ENCODE measurements at regions not wholly inside any gene's neighbourhood (a gene's known extent, or its start where the extent isn't known, plus 50 kb on each side); places are given as distances from the start of the nearest gene placed in this dataset.
"Not testable (repeated sequence)": the region's sequence is repeated elsewhere in the genome, so short reads cannot be mapped to it uniquely, and the experiment has no call there.

DNA sequence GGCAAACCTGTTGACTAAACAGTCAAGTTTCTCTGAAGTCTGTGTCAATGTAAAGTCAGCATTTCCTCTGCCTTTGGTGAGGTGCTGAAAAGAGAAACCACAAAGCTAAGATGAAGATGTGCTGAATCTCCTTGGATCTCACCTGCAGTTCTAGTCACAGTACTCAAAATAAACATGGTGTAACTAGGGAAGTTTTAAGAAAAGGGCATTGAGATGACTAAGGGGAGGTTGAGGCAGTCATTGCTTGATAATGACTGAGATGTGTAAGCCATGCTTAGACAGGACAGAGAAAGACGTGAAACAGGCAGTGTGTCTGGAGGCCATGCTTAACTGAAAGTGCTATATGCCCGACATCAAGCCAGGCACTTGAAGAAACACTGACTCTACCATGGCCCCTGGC lies 1010.0 kb upstream of the CELF4 start:
- DNase-seq (ENCODE audit: extremely low read depth, low read depth, low spot score) = no peak

DNA sequence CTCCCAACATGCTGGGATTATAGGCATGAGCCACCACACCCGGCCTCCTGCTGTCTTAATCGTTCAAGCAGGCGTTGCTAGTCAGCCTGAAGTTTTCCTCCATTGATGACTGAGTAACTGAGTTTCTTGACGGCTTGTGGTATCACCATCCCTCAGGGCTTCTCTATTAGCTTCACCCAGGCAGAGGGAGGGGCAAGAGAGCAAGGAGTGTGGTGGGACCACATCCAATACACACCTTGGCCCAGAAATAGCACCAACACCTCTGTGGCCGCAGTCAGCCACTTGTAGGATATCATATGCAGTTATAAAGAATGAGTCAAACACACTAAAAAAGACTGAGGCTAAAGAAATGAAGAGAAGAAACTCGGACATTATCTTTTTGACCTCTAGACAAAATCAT lies 1009.4 kb upstream of the CELF4 start:
- DNase-seq (ENCODE audit: extremely low read depth, low read depth, low spot score) = no peak

DNA sequence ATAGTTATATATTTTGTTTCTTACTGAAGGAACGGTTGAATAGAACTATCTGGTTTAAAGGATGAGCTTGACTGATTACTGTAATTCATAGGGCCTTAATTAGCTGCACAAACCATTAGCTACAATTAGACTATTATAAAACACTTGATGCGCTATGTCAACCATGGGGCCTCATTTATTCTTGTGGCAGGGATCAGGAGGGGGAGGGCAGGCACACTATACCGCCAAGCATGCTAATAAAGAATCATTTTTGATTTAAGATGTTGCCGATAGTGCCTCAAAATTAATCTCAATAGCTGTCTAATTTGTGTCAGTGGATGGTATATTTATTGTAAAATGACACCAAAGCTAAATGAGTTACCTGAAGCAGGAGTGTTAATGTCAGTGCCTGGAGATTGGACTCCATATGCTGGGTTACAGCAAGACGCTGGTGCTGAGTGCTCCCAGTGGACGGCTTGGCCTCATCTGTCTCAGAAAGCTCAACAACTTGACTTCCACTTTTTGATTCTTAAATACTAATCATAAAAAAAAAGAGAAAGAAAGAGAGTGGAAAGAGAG lies 1007.0 kb upstream of the CELF4 start:
- DNase-seq (ENCODE audit: extremely low read depth, low read depth, low spot score) = no peak

DNA sequence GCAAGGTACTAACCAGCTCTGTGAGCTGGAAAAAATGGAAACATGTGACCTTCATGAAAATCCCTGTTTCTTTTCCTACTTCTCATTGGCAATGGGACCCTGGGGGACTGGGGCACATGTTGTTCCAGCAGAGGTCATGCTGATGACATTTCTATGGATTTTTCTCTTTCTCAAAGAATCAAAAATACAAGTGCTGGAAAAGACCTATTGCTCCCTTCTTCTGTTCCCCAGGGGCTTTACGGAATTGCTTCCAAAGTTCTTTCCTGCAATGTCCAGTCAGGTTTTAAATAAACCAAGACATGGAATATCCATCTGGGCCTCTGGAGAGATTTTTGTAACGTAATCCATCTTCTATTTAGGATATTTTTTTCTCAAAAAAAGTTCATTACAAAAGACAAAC lies 1006.1 kb upstream of the CELF4 start:
- DNase-seq (ENCODE audit: extremely low read depth, low read depth, low spot score) = no peak

DNA sequence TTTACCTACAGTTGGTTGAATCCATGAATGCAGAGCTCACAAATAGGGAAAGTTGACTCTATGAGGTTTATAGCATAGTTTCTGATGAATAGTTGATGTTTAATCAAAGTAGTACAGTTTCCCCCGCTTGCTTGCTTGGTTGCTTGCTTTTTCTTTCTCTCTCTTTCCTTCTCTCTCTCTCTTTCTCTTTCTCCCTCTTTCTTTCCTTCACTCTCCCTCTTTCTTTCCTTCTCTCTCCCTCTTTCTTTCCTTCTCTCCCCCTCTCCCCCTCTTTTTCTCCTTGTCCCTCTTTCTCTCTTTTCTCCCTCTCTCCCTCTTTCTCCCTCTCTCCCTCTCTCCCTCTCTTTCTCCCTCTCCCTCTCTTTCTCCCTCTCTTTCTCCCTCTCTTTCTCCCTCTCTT lies 999.9 kb upstream of the CELF4 start:
- DNase-seq (ENCODE audit: extremely low read depth, low read depth, low spot score) = no peak

DNA sequence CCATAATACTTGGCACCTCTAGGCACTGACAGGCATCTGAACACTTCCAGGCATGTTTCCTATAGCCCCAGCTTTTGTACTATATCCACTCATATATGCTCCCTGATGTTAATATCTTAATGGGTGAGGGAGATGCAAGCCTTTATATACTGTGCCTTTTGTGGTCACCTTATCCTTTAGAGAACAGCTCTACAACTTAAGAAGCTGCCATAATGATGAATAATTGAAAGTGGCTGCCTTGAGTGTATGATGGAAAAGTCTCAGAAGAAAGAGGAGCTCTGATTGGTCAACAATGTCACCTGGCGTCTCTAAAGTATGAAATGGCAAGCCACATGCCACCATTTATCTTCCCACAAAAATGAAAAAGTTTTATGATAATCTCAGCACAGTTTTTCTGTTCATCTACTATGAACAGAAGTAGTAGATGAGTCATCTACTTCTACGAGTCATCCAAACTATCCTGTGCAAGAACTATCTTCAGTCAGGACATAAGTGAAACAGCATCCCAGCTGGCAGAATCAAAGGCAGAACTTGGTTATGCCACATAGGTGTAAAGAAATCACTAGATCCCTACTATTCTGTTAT lies 997.9 kb upstream of the CELF4 start:
- DNase-seq (ENCODE audit: extremely low read depth, low read depth, low spot score) = no peak

DNA sequence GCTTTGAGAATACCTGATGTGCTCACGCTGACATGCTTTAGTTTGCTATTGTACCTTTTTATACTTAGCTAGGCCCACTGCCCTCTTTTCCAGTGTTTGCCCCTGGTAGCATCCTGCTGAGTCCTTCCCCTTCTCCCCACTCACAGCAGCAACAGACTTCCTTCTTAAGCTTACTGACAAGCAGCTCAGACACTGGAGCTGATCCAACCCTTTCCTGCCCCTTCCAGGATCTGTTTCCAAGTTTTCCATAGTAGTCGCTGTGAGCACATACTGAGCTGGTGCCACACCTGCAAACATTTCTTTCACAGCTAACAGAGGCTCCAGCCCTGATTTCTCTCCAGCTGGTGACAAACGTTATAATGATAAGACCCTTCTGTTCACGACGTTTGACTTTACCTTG lies 991.4 kb upstream of the CELF4 start:
- DNase-seq (ENCODE audit: extremely low read depth, low read depth, low spot score) = no peak

DNA sequence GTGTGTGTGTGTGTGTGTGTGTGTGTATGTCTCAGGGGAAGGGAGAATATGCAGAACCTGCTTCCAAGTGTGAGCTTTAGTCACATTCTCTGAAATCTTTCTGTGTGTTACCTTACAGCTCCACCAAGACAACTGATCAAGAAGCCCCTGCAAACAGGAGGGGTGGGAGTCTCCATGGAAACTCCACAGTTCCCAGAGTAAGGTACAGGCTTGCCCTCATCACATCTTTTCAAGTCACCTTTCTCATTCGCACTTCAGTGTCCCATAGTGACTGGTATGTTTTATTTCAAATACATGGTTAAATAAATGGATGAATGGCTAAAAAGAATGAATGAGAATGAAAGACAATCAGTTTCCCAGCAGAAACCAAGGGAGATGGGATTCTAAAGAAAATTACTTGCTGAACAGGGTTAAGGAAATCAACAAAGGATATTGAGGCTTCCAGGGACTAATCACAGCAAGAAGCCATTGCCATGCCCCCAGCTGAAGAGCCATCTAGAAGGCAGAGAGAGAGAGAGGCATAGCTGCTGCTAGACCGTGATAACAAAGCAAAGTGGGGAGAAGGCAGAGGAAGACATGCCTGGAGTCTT lies 987.2 kb upstream of the CELF4 start:
- DNase-seq (ENCODE audit: extremely low read depth, low read depth, low spot score) = no peak

DNA sequence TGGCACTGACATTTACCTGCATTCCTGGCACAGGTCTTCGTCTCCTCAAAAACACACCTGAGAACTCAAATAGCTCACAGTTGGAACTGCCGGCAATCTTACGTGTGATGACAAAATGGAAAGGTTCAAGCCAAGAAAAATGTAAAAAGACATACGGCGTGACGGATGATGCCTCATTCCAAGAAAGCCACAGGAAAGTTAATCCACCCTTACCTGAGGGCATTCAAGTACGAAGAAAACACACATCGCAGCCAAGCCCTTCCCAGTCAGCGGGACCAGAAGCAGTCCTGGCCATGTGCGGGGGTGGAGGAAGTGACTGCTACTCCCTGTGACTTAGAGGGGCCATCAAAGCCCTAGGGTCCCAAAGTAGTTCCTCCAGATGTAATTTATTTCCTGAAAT lies 986.3 kb upstream of the CELF4 start:
- no peak for DNase-seq (ENCODE audit: extremely low read depth, low read depth, low spot score)

DNA sequence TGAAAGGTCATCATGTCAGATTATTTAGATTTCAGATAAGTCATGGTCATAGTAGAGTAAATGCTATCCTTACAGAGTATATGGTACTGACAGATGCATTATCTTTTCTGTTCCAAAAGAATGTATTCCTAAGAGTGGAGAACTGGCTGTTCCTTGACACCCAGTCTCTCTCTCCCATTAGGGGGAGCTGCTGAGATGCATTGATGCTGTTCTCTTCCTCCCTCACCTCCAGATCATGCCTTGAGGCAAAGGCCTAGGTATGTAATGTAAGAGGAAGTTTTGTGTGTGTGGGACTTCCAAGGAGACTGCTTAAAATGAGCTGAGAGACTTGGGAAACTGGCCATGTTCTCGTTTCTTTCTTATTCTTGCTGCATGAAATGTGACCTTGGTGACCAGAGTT lies 979.5 kb upstream of the CELF4 start:
- DNase-seq (ENCODE audit: extremely low read depth, low read depth, low spot score) = no peak

DNA sequence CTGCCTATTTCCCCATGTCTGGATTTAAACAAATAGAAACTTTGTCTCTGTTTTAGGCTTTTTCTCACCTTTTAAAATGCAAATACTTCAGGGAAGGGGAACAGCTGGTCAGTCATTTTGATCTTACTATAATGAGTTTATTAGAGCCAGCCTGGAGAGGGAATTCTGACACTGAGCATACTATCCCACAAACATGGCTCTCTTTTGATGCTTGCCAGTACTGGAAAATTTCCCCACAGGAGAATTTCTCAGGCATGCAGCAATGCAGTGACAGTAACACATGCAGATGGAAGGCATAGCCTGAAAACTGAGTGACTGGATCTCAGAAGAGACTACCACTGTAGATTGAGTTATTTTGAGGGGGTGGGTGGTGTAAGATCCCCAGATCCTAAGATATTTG lies 974.3 kb upstream of the CELF4 start:
- DNase-seq (ENCODE audit: extremely low read depth, low read depth, low spot score) = no peak

DNA sequence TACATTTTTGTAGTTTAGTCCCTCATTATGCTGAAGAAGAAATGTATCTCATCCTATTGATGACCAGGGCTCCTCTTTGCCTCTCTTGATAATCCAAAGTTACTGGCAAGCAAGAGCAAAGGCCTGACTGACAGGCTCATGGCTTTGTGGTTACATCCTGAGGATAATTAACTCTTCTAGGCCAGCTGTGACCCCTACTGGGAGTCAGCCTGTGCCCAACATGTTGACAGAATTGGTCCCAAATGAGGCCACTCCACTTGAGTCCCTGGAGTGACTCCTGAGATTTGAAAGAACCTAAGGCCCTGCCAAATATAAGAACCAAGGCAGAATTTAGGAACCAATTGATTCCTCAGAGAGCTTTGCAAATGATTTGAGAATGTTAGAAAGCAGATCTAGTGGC lies 973.8 kb upstream of the CELF4 start:
- no peak for DNase-seq (ENCODE audit: extremely low read depth, low read depth, low spot score)

DNA sequence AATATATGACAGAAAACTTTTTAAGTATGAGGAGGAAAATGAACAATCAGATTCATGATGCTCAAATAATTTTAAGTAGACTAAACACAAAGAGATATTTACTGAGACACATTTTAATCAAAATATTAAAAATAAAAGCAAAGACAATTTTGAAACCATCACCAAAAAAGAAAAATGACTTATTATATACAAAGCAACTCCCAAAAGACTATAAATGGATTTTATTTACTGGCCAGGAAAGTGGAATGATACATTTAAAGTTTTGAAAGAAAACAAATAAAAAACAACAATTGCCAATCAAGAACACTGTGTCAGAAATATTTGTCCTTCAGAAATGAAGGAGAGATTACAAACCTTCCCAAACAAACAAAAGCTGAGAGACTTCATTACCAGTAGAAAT lies 968.5 kb upstream of the CELF4 start:
- no peak for DNase-seq (ENCODE audit: extremely low read depth, low read depth, low spot score)

DNA sequence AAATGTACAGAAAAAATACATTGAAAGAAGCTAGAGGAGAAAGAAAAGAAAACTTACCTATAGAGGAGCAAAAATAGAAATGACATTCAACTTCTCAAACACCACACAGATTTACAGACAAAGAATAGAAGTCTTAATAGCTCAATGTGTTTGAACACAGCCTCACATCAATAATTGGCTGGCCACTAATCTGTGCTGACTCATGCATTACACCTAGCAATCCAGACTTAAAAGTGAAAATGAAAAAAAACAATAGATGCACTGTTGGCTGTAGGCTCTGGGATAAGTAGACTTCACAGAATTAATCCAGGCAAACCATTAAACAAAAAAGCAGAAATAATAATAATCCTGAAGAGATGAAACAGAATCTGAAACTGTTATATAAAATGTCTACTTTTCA lies 961.3 kb upstream of the CELF4 start:
- DNase-seq (ENCODE audit: extremely low read depth, low read depth, low spot score) = no peak

DNA sequence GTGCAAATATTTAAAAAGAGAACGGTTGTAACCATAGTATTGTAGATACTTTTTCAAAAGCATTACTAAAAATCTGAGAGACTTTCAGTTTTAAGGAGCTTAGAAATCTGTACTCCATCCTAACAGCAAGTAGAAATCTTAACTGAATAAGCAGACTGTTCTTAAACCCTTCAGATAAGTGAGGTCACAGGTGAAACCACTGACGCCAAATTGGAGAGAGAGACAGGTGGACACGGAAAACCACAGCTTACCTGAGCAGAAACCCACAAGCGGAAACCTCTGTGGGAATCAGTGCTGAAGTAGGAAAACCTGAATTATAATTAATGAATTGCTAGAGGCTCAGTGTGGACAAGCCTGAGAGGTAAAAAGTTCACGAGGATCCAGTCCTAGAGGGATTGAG lies 959.4 kb upstream of the CELF4 start:
- DNase-seq (ENCODE audit: extremely low read depth, low read depth, low spot score) = no peak

DNA sequence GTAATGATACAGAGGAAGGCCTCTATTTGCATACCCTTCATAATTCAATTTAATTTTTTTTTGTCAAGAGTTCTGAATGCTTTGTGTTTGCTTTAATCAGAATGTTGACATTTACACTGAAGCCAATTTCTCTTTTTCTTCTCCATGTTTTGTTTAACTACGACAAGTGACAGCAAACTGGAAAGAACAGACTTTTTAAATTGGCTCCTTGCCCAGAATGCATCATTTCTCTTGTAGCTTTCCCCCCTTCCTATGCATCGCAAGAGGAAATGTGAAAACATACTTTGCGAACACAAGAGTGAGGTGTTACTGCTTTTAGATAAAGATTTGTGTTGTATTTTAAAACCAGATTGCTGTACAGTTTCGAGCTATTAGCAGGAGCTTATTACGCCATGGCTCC lies 955.2 kb upstream of the CELF4 start:
- DNase-seq (ENCODE audit: extremely low read depth, low read depth, low spot score) = no peak

DNA sequence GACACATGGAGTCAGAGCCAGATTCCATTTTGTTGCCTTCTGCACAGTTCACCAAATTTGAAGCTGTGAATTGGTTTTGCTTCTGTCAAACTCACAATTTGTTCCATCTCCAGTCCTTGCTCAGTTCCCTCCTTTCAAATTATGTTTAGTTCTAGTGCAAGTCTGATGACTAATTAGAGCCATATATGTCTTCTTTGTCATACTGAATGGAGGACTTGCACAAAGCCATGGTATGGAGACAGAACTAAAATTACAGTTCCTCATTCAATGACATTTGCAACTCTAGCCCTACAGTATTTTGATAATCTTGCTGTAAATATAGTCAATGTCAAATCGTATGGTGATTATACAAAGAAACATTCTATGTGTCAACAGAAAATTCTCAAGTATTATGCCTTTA lies 936.9 kb upstream of the CELF4 start:
- no peak for DNase-seq (ENCODE audit: extremely low read depth, low read depth, low spot score)

DNA sequence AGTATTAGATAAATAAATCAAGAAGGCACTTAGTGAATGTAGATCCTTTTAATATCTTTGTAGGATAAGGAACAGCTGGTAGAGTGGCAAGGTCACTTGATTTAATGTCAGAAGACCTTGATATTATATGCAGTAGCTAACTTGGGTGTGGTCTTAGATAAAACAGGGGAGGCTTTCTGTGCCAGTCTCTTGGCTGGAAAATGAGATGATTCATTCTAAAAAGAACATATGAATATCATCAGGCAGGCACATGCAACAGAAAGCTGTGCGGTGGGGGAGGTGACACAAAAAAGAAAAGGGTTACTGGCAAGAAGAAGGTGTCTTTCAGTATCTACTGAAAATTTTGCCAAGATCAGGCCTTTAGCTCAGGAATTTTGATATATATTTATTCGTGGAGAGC lies 931.7 kb upstream of the CELF4 start:
- no peak for DNase-seq (ENCODE audit: extremely low read depth, low read depth, low spot score)

DNA sequence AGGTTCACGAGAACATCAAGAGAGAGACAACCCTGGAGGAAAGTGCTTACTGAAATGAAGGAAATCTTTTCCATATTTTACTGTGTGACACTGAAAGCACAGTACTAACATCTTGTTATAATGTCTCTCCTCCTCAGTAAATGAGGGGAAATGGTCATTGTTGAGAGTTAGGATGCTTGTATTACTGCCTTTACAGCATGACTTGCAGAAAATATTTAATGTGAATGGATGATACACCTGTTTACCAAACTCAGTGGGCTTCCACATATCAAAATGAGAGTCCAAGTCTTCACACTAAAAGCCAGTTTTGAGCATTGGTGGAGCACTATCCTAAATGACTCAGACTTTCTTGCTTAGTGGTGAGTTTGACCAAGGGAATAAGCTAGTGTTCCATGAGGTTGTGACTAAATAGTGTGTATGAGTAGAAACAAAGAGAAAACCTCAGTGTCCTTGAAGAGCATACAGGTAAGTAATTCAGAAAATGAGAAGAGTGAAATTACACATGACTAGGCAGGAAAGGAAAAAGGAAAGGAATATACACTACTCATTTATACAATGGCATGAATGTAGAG lies 930.7 kb upstream of the CELF4 start:
- no peak for DNase-seq (ENCODE audit: extremely low read depth, low read depth, low spot score)

DNA sequence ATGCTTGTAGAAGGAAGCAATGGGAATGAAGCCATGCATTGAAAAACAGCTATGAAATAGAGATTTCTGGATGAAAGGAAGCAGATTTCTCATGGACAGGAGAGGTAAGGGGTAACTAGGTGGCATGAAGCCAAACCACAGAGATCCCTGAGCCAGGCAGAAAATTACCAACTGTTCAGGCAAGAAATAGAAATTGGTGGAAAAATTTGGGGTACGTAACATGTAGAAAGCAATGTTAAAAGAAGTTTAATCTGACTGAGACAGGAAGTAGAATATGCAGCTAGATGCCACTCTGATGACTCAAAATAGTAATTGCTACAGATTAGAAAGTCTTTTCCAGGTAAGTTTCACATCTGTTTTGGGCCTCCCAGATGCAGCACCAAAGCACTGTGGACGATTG lies 928.5 kb upstream of the CELF4 start:
- DNase-seq (ENCODE audit: extremely low read depth, low read depth, low spot score) = no peak

DNA sequence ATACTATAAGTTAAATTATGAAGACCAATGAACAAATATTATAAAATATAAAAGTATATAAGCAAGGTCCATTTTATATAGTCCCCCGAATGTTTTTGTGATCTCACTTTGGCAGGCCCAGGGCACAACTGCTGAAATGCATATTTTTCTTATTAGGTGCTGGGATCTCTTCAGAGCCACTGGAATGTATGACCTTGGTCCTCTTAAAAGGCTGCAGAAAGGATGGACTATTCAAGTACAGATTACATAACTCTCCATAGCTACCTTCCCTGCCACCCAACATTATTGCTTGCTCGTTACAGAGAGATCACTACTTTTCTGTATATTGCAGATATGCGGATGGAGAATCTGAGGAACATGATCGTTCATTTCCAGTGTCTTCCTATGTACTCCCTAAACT lies 925.6 kb upstream of the CELF4 start:
- no peak for DNase-seq (ENCODE audit: extremely low read depth, low read depth, low spot score)

DNA sequence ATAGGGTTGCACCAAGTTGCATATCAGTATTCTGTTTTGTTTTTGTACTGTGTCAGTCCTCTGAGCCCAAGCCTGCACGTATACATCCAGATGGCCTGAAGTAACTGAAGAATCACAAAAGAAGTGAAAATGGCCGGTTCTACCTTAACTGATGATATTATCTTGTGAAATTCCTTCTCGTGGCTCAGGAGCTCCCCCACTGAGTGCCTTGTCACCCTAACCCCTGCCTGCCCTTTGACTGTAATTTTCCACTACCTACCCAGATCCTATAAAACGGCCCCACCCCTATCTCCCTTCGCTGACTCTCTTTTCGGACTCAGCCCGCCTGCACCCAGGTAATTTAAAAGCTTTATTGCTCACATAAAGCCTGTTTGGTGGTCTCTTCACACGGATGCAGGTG lies 924.1 kb upstream of the CELF4 start:
- not testable (repeated sequence) for DNase-seq (ENCODE audit: extremely low read depth, low read depth, low spot score)

DNA sequence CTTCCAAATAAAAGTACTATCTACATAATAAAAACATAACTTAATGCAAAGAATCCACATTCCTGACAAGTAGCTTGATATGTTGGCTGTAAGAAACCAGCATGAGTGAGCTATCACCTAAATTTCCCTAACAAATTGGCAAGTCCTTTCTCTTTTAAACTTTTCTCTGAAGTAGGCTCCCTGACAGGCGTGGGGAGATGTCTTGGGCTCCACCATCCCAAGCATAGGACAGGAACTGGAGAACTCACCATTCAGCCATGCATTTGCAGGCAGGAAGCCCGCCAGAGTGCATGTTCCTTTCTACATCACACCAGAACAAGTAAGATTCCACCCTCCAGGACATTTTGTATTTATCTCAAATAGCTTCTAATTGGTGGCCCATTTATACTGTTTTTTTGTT lies 921.9 kb upstream of the CELF4 start:
- no peak for DNase-seq (ENCODE audit: extremely low read depth, low read depth, low spot score)

Data from glomerular endothelial cell (primary cell).